Stimulated activated CD4-positive, alpha-beta T cell treated with anti-CD3 and anti-CD28 coated beads, Interleukin-1b, Interleukin-23, amount 100 ng/mL, for 24 hours (primary cell): ENCODE measurements at regions not wholly inside any gene's neighbourhood (a gene's known extent, or its start where the extent isn't known, plus 50 kb on each side); places are given as distances from the start of the nearest gene placed in this dataset.

ENCODE experiments used
- DNase-seq, 4 experiments: peaks; one replicate each; pipeline ENCODE4 v3.0.0-alpha.2; 2020; ENCODE audit warnings: low read depth in 4 of 4, low spot score in 1 of 4

DNA sequence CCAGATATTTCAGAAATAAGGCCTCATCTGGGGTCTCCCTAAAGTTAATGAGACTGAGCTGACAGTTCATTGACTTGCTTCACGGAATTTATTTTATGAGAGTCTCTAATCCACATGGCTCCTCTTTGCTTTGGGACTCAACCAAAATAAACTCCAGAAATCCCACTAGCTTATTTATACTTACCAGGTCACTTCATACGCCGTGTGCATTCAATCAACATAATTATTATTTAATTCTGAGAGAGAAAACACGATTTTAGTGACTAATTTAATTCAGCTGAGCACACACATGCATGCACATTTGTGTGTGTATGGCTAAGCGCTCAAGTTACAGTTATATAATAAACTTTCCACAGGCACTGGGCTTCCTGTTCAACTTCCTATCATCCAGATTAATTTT is 333.4 kb upstream of the CCDC196 start:
- DNase-seq = no peak

DNA sequence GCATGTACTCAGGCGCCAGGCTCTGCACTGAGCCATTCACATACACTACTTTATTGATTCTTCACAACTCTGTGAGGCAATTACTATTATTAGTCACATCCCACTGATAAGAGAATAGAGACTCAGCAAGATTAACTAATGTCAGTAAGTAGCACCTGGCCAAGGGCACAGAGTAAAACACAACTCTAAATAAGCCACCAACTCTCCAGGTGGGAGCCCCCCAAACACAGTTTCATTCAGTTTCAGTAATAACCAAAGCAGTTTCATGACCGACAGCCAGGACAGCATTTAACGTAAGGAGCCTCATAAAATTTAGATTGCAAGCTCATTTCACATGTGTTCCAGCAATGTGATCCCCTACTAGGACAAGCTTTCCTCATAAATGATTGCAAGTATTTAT is 323.1 kb upstream of the CCDC196 start:
- no peak for DNase-seq

DNA sequence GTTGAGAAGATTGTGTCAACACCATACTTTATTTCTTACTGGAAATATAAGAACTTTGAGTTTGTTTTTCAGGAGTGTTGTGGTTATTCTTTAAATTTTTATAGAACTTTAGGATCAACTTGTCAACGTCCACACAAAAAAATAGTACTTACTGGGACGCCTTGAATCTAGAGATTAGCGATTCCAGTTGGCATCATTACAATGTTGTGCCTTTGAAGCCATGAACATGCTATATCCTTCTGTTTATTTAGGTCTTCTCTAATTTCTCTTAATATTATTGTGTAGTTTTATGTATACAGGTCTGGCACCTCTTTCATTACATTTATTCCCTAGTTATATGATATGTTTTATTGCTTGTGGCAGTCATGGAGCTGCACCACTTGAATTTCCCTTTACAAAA is 320.8 kb upstream of the CCDC196 start:
- DNase-seq = no peak

DNA sequence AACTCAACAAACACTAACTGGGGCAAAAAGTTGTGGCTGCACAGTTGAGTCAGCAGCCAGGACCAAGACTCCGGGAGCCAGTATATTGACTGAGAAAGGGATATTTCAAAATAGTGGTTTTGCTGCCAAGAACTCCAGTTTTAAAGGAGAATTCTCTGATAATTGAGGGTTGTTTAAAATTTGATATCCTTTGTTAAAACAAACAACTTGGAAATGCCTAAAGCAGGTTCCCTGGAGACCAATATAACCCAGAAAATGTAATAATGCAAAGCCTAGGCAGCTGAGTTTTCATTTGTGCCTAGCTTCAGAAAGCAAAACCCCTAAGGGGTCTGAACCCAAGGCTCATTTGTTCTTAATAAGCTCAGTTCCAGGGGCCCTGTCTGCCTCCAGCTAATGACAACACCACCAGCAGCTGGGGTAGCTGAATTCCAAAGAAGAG is 311.7 kb upstream of the CCDC196 start:
- no peak for DNase-seq

DNA sequence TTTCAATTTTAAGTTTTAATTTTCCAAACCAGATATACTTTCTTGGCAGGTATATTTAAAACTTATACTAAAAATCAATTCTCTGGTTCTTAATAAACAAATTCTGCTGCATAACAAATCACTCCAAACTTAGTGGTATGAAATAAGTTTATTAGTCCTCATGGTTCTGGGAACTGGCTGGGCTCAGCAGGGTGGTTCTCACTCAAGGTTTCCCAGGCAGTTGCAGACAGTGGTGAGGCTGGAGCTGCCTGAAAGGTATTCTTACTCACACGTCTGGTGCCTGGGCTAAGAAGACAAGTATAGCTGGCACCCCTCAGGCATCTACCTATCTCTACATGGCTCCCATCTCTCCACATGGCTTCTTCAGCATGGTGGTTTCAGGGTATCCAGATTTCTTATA is 308.2 kb upstream of the CCDC196 start:
- no peak for DNase-seq

DNA sequence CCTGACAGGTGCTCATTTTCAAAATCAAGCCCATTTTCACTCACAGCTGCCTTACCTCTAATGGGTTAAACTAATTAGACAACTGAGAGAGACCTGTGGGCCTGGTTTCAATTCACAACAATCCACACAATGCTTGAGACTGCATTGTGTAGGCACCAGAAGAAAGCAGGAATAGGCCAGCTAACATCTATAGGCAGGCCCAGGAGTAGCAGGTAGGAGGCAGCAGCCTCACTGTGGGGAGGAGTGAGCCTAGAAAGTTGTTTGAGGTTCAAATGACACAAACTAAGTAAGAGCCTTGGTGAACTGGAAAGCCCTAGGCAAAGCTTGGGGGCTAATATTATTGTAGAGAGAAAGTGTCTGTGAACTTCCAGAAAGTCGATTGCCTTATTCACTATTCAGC is 289.5 kb upstream of the CCDC196 start:
- DNase-seq = no peak

DNA sequence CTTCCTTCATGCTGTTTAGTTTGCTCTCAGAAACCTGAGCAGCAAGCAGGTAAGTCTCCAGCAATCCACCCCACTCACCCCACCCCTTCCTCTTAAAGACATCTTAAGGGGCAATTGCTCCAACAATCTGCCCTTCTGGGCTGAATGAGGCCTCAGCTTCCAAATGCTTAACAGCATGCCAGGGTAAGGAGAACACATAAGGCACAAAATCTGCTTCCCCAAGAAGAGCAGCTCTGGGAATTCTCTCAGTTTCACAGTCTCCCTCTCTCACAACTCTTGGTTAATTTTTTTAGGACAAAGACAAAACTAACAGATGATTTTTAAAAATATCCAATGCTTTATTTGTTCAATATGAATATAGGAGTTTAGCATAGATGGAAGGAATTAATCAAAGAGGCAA is 288.9 kb upstream of the CCDC196 start:
- DNase-seq = no peak

DNA sequence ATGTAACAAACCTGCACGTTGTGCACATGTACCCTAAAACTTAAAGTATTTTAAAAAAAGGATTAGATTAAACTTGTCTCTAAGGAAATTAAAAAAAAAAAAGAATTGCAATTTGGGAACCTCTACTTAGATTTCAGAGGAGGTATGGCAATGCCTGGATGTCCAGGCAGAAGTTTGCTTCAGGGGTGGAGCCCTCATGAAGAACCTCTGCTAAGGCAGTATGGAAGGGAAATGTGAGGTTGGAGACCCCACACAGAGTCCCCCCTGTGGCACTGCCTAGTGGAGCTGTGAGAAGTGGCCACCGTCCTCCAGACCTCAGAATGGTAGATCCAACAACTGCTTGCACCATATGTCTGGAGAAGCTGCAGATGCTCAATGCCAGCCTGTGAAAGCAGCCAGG is 279.6 kb upstream of the CCDC196 start:
- no peak for DNase-seq

DNA sequence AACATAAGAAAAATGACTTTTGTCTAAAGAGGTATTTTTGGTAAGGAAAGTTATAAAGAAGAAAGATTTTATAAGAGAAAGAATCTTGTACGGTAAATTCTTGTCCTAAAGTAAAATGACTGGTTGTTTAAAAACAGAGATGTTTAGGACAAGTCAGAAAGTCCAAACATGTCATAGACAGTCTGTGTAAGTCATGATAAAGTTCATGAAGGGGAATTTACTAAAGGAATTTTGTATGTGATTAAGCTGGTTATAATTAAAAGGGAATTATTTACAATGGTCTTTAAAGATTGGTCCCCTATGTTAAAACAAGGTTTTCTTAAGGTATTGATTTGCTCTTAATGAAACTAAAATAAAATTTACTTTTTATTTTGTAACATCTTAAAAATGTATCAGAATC is 269.4 kb upstream of the CCDC196 start:
- no peak for DNase-seq

DNA sequence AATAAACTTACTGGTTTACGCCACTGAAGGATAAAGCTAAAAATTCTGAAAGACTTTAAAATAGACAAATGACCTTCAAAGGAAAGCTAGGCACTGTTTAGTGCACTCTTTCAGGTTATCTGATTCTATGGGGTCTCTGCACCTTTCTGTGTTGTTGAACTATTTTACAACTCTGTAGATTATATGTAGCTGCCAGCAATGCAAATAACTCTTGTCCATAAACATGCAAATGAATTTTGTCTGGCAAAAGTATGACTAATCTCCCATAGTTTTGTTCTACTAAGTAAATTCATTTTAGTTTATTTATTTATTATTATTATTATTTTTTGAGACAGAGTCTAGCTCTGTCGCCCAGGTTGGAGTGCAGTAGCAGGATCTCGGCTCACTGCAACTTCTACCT is 266.3 kb upstream of the CCDC196 start:
- DNase-seq = no peak

DNA sequence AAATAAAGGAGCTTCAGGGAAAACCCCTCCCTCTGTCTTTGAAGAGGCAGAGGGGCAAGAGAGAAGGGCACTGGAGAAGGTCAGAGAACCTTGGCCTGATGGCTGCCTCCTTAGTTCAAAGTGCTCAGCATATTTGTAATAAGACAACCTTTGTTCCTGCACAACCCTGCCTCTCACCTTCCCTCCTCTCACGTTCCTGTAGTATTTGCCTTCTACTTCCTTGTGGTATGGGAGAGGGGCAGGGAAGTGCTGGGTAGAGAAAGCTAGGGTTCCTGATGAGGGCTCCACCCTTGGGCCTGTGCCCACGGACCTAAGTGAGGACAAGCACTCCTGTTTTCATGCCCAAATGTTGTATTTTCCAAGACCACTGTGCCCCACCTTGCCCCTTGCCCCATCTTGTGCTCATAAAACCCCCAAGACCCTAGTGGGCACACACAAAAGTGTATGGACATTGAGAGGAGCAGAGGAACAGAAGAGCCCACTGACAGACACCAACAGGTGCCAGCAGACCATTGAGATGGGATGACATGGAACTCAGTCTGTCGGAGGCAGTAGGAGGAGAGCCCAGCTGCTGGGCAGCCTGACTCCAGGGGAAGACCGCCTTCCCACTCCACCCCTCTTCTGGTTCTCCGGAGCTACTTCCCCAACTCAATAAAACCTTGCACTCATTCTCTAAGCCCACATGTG is 261.5 kb upstream of the CCDC196 start:
- no peak for DNase-seq

DNA sequence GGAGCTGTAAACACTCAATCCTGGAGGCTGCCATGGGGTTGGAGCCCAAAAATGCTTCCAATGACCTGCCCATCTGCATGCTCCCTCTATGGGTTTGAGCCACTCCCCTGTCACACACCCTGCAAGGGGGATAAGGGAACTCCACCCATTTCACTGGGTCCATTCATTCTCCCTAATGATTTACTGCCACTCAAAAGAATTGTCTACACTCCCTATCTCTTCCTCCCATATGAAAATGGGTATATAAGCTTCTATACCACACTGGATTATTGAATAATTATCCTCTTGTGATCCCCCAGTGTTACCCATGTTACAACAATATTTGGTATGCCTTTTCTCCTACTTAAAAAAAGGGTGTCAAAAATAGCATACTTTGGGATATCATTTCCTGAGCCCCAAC is 260.8 kb upstream of the CCDC196 start:
- no peak for DNase-seq

DNA sequence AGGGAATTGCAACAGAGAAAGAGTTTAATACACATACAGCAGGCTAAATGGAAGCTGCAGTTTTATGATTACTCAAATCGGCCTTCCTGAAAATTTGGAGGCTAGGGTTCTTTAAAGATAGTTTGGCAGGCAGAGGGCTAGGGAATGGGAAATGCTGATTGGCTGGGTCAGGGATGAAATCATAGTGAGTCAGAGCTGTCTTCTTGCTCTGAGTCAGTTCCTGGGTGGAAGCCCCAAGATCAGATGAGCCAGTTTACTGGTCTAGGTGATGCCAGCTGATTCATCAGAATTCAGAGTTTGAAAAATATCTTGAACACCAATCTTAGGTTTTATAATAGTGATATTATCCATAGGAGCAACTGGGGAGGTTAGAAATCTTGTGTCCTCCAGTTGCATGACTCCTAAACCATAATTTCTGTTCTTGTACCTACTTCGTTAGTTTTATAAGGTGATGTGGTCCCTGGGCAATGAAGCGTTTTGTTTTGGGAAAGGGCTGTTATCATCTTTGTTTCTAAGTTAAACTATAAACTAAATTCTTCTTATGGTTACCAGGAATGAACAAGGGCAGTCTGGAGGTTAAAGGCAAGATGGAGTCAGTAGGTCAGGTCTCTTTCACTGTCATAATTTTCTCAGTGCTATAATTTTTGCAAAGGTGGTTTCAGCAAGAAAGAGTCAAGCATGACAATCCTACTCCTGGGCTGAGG is 257.8 kb upstream of the CCDC196 start:
- peak in 1 of 4 experiments; percentile 20 for DNase-seq

DNA sequence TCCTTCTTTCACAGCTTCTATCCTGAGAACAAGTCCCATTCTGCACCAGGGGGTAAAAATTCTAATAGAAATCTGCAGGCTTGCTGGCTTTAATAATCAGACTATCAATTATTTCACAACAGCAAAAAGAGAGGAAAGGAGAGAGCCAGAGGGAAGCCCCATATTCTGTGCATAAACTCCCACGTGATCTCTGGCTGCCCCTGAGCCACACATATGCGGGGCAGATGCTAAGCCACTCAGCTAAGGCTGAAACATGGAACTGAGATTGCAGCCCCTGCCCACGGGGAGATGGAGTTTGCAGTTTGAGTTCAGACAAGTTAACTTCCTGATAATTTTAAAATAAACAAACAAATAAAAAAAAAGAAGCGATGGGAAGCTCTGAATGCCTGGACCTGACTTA is 254.4 kb upstream of the CCDC196 start:
- DNase-seq = no peak

DNA sequence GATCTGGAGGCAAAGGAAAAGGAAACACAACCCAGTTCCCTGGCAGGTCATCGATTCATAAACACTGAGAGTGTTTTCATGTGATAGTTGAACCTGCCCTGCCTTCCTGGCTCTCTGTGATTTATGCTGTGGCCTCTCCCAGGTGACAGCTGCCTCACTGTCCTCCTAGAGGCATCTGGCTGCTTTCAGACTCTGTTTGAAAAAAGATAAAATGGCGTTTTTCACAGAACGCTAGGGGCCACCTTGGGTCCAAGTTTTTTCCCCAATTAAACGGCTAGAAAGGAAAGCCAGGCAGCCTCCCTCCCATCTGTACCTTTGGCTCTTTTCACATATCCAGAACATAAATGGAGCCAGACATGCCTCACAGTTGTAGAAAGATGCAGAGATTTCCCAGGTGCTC is 252.6 kb upstream of the CCDC196 start:
- DNase-seq = no peak

DNA sequence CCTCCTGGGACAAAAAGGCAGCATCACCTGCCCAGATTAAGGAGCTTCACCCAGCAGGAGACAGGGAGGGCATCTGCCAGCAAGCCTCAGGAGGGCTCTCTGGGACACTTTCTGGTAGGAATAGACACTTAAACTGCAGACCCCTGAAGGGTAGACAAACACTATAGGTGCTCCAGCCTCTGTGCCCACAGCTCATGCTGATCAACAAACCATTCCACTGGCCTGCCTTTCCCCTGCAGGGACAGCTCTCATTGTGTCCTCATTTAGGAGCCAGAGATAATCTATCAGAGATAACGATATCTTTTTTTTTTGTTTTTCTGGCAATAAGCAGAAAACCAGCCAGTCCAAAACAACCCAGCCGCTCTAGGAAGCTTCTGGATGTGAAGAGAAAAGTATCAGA is 251.8 kb upstream of the CCDC196 start:
- no peak for DNase-seq

DNA sequence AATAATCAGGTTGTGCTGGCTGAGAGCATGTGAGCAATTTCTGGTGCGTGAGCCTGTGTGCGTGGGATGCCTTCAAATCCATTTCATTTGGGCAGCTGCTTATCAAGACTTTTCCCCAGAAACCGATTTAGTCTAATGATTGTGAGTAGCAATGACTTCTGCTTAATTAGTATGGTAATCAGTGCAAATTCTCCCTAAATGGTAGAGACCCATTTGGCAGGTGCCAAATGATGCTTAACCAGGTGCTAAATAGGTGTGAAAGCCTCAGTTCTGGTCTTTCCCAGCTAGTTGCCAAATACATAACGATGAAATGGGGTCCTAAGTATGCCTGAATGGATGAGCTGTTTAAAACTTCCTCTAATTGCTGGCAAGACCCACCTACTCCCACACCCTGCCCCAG is 248.4 kb upstream of the CCDC196 start:
- DNase-seq = no peak

DNA sequence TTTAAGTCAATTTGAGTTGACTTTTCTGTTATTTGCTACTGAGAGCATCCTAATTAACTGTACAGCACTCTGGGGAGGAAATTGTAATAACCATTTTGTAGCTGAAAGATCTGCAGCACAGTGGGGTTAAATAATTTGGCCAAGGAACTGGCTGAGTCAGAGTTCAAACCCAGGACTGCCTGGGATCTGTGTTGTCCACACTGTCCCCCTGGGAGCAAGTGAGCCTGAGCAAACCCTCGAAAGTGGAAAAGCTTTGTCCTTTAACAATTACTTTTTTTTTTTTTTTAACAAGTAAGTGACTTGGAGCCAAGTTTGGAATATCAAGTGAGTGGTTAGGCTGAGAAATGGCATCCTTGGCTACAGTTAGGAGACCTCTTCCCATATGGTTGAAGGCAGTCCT is 247.2 kb upstream of the CCDC196 start:
- DNase-seq = no peak

DNA sequence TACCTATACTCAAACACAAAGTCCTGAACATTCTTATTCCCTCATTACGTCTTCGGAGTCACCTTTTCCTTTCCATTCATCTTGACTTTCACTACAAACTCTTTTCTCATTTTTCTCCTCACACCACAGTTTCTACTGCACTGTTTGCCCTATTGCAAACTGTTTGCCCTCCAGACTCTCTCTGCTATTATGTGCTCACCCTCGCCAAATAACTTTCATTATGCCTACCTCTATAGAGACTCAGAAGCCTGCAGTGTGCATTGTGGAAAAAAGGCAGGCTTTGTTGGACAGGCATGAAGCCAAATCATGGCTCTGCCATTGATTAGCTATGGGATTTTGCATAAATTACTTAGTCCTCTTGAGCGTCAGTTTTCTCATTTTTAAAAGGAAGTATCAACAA is 246.6 kb upstream of the CCDC196 start:
- no peak for DNase-seq

DNA sequence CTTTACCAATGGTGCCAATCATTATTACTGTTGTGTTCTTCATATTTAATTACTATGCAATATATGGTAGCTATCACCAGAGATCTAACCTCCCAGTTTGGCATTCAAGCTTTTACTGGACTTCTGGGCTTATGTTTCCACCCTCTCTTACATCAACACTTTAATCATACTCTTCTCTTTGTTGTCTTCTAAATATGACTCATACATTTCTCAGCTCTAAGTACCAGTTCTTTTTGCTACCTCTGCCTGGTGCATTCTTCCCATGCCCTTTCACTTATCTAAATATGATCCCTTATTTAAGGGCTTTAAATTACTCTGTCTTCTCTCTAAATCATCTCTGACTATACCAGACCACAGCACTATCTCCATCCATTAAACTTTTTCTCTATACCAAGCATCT is 246.1 kb upstream of the CCDC196 start:
- DNase-seq = no peak

DNA sequence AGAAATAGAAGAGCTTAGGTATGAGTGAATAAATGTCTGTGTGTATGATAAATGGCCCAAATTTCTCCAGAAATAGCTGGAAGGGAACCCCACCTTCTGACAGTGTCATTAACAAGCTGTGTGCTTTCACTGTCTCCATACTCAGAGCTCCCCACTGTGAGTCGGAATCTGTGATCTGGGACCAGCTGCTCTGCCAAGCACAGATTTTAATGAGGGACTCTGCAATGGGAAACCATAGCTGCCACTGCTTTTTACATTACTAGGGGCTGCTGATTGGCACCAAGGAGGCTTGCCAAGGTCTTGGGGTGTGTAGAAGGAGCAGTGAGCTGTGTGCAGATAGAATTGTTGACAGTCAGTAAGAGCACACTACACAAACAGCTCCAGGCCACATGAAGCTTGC is 244.2 kb upstream of the CCDC196 start:
- no peak for DNase-seq

DNA sequence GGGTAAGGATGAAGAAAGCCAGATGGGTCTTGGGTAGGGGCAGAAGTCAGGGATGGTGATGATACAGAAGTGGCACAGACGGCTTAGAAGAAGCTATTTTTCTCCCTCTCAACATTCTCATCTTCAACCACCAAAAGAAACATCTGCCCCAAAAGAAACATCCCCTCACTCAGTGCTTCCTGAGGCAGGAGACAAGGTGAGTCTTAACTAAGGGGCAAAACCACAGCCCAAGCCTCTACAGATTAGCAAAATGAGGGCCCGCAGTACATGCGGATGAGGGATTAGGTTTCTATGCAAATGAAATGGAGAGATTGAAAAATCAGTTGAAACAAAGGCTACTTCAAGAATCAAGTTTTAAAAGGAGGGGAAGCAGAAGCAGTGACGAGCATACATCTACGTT is 241.3 kb upstream of the CCDC196 start:
- no peak for DNase-seq

DNA sequence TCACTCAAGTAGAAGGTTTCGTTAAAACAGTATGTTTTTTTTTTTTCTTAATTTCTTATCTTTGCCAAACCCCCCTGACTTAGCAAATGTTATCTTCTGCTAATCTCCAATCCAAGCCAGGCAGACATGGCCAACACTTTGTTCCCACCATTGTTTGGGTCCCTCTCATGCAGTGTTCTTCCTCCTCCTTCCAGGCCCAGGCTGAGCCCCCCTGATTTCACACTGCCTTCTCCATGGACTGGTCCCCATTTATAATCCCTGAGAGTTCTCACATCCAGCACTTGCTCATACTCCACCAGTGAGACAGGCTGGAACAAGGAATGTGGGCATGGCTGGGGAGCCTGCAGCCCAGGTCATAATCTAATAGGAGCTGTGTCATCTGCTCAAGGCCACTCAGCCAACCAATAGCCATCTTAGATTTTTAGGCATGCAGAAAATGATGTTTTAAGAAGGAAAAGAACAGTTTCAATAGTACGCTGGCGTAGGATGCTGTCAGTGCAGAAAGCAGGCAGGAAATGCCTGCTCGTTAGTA is 238.4 kb upstream of the CCDC196 start:
- DNase-seq = no peak
